CD4-positive, alpha-beta memory T cell (primary cell): ENCODE measurements at regions not wholly inside any gene's neighbourhood (a gene's known extent, or its start where the extent isn't known, plus 50 kb on each side); places are given as distances from the start of the nearest gene placed in this dataset.
A peak's percentile ranks its signal among the peaks of the same experiment; 100 is the strongest.

Source experiments
- CTCF ChIA-PET: fragments of 350-600 bp; sonication (Branson Sonifier 250); formaldehyde crosslinking; loops from one replicate; lab custom pipeline; 2021; ENCODE audit warnings: inconsistent platforms; ENCODE audit not compliant: partially characterized antibody; lab: Charles Lee
- POLR2A ChIA-PET: fragments of 350-600 bp; sonication (Branson Sonifier 250); formaldehyde crosslinking; loops from one replicate; lab custom pipeline; 2021; ENCODE audit not compliant: partially characterized antibody; lab: Charles Lee
- DNase-seq, 5 donors: peaks; one replicate each; pipeline versions ENCODE4 v3.0.0 to v3.0.0-alpha.2; 2020 to 2022; ENCODE audit warnings: mixed read lengths in 1 of 5
- H3K27ac ChIP-seq: one replicate; pipeline ENCODE4 v1.7.0; 2013; ENCODE audit warnings: low read depth, low read length
- H3K27me3 ChIP-seq: 2 replicates; pipeline ENCODE4 v1.7.0; 2013; ENCODE audit warnings: mild to moderate bottlenecking, low read length, moderate library complexity; ENCODE audit not compliant: insufficient read depth
- H3K36me3 ChIP-seq: 2 replicates; pipeline ENCODE4 v1.7.0; 2013; ENCODE audit warnings: mild to moderate bottlenecking, low read length, moderate library complexity; ENCODE audit not compliant: insufficient read depth
- H3K4me1 ChIP-seq: 2 replicates; pipeline ENCODE4 v1.7.0; 2013; ENCODE audit warnings: mild to moderate bottlenecking, low read length, moderate library complexity; ENCODE audit not compliant: insufficient read depth
- H3K4me3 ChIP-seq, 2 donors: one replicate each; pipeline ENCODE4 v1.7.0; 2013; ENCODE audit warnings: low read length in 2 of 2, mild to moderate bottlenecking in 1 of 2
- H3K9me3 ChIP-seq, 2 donors: one replicate each; pipeline ENCODE4 v1.7.0; 2013; ENCODE audit warnings: low read length in 2 of 2, control low read depth in 1 of 2; ENCODE audit not compliant: control insufficient read depth in 1 of 2
- H3K27ac Mint-ChIP-seq, 7 donors: one replicate each; pipeline ENCODE4 v1.8.0; 2020 to 2021; ENCODE audit warnings: mixed read lengths in 7 of 7, mild to moderate bottlenecking in 6 of 7, inconsistent platforms in 3 of 7, moderate library complexity in 3 of 7
- H3K27me3 Mint-ChIP-seq, 2 donors: one replicate each; pipeline ENCODE4 v1.8.0; 2020 to 2021; ENCODE audit warnings: mixed read lengths in 2 of 2
- H3K36me3 Mint-ChIP-seq, 2 donors: one replicate each; pipeline ENCODE4 v1.8.0; 2020 to 2021; ENCODE audit warnings: mixed read lengths in 2 of 2, inconsistent platforms in 1 of 2, mild to moderate bottlenecking in 1 of 2
- H3K4me1 Mint-ChIP-seq, 4 donors: one replicate each; pipeline ENCODE4 v1.8.0; 2020 to 2021; ENCODE audit warnings: mixed read lengths in 4 of 4, mild to moderate bottlenecking in 1 of 4
- H3K4me3 Mint-ChIP-seq, 8 donors: one replicate each; pipeline ENCODE4 v1.8.0; 2020 to 2021; ENCODE audit warnings: mixed read lengths in 8 of 8, mild to moderate bottlenecking in 7 of 8, moderate library complexity in 6 of 8, inconsistent platforms in 3 of 8
- H3K9me3 Mint-ChIP-seq, 8 donors: one replicate each; pipeline ENCODE4 v1.8.0; 2020 to 2021; ENCODE audit warnings: mixed read lengths in 8 of 8, mild to moderate bottlenecking in 5 of 8, inconsistent platforms in 3 of 8, moderate library complexity in 1 of 8
- intact Hi-C: fragments of 100-400 bp; cut with micrococcal nuclease; formaldehyde crosslinking; loops from one replicate; pipeline ENCODE4 v1.15.1; 2023

- H3K27me3 ChIP-seq, result no peaks in the 10 kb centered on the region
- Mint-ChIP-seq H3K9me3 (no peaks in the 10 kb centered on the region), H3K27ac (peak overlapping the region in 4 of 7 donors; percentile 93 to 95 (median 94)), H3K27me3 (no peaks in the 10 kb centered on the region), H3K36me3 (peaks cover 9 to 20% of the 10 kb centered on the region in 2 donors), H3K4me3 (peak overlapping the region; percentile 65 to 89 (median 80)), H3K4me1 (peaks cover 39 to 49% (median 46%) of the 10 kb centered on the region in 4 donors)
- H3K4me3 ChIP-seq, result peak overlapping the region; percentile 34 to 46
- intact Hi-C loops, result loop anchor here (1.0 to 5.0 kb wide), 7 partner anchors 13 to 302 kb away; no protein-coding TSS in a partner anchor
- H3K36me3 ChIP-seq, result peaks cover 4% of the 10 kb centered on the region
- H3K9me3 ChIP-seq, result no peaks in the 10 kb centered on the region
- H3K27ac ChIP-seq, result peak overlapping the region; percentile 42
- POLR2A ChIA-PET, result interaction anchor here (0.5 to 2.3 kb wide), 15 partner anchors 9 to 360 kb away, joined by 3 to 25 read pairs (median 5); partner anchors contain the start of gene KLF12
- DNase-seq, result peak in 4 of 5 donors; percentile 14 to 30 (median 21)
- CTCF ChIA-PET, result interaction anchor here (0.6 to 4.0 kb wide), 13 partner anchors 9 to 302 kb away, joined by 3 to 42 read pairs (median 3); no protein-coding TSS in a partner anchor
- peaks cover 78% of the 10 kb centered on the region for H3K4me1 ChIP-seq
Measured at GRCh38 chr13:73985783-73986182, 148.4 kb downstream of the KLF12 start.

GRCh38 chr13:73984949-73985691 lies 149.1 kb downstream of the KLF12 start:
- Mint-ChIP-seq H3K27me3 (no peaks in the 10 kb centered on the region), H3K36me3 (peaks cover 13 to 19% of the 10 kb centered on the region in 2 donors), H3K27ac (peak overlapping the region in 4 of 7 donors; percentile 93 to 95 (median 94)), H3K4me1 (peaks cover 35 to 50% (median 47%) of the 10 kb centered on the region in 4 donors), H3K4me3 (peak overlapping the region; percentile 65 to 89 (median 80)), H3K9me3 (no peaks in the 10 kb centered on the region)
- ChIA-PET POLR2A (interaction anchor here (0.5 to 2.3 kb wide), 21 partner anchors 9 to 359 kb away, joined by 3 to 25 read pairs (median 5); partner anchors contain the start of gene KLF12), CTCF (interaction anchor here (0.6 to 4.0 kb wide), 17 partner anchors 10 to 302 kb away, joined by 3 to 42 read pairs (median 3); no protein-coding TSS in a partner anchor)
- Histone ChIP-seq H3K36me3 (peaks cover 4% of the 10 kb centered on the region), H3K4me1 (peaks cover 76% of the 10 kb centered on the region), H3K9me3 (no peaks in the 10 kb centered on the region), H3K27me3 (no peaks in the 10 kb centered on the region), H3K4me3 (peak overlapping the region; percentile 34 to 46), H3K27ac (peak overlapping the region; percentile 42)
- intact Hi-C loops, result loop anchor here (1.0 to 5.0 kb wide), 7 partner anchors 14 to 302 kb away; no protein-coding TSS in a partner anchor
- peak; percentile 74 to 90 (median 82) for DNase-seq

GRCh38 chr13:73984201-73984600 lies 150.0 kb downstream of the KLF12 start:
- Histone ChIP-seq H3K27me3 (no peaks in the 10 kb centered on the region), H3K4me1 (peaks cover 68% of the 10 kb centered on the region), H3K9me3 (no peaks in the 10 kb centered on the region), H3K27ac (peak overlapping the region; percentile 42), H3K4me3 (no peak overlapping the region), H3K36me3 (peaks cover 4% of the 10 kb centered on the region)
- no peak for DNase-seq
- Mint-ChIP-seq H3K4me3 (peak overlapping the region in 3 of 8 donors; percentile 72 to 89 (median 85)), H3K36me3 (peaks cover 13 to 16% of the 10 kb centered on the region in 2 donors), H3K9me3 (peaks cover 0 to 2% (median 0%) of the 10 kb centered on the region in 8 donors), H3K27me3 (no peaks in the 10 kb centered on the region), H3K4me1 (peaks cover 27 to 51% (median 43%) of the 10 kb centered on the region in 4 donors), H3K27ac (peak overlapping the region in 4 of 7 donors; percentile 93 to 95 (median 94))
- intact Hi-C loops, result loop anchor here (2.0 kb wide), 3 partner anchors 15 to 293 kb away; no protein-coding TSS in a partner anchor
- CTCF ChIA-PET, result interaction anchor here (0.8 to 4.0 kb wide), 7 partner anchors 16 to 303 kb away, joined by 3 to 42 read pairs (median 4); no protein-coding TSS in a partner anchor
- POLR2A ChIA-PET, result interaction anchor here (0.6 to 2.3 kb wide), 9 partner anchors 11 to 303 kb away, joined by 3 to 25 read pairs (median 4); partner anchors contain the start of gene KLF12

- ChIA-PET POLR2A (no interaction called here), CTCF (no interaction called here)
- Mint-ChIP-seq H3K9me3 (peaks cover 0 to 2% (median 0%) of the 10 kb centered on the region in 8 donors), H3K27ac (no peak overlapping the region), H3K36me3 (peaks cover 15 to 25% of the 10 kb centered on the region in 2 donors), H3K4me1 (peaks cover 26 to 49% (median 43%) of the 10 kb centered on the region in 4 donors), H3K4me3 (no peak overlapping the region), H3K27me3 (no peaks in the 10 kb centered on the region)
- Histone ChIP-seq H3K27ac (no peak overlapping the region), H3K27me3 (no peaks in the 10 kb centered on the region), H3K4me1 (peaks cover 68% of the 10 kb centered on the region), H3K9me3 (no peaks in the 10 kb centered on the region), H3K4me3 (no peak overlapping the region), H3K36me3 (peaks cover 4% of the 10 kb centered on the region)
- intact Hi-C loops, result no loop called here
- no peak for DNase-seq
Measured at GRCh38 chr13:73983109-73983508, 151.1 kb downstream of the KLF12 start.

GRCh38 chr13:73981595-73981994 lies 152.6 kb downstream of the KLF12 start:
- H3K27me3 Mint-ChIP-seq, result no peaks in the 10 kb centered on the region
- H3K27ac ChIP-seq, result no peak overlapping the region
- H3K4me1 ChIP-seq, result peaks cover 57% of the 10 kb centered on the region
- H3K36me3 ChIP-seq, result peaks cover 4% of the 10 kb centered on the region
- H3K4me3 ChIP-seq, result no peak overlapping the region
- intact Hi-C loops, result no loop called here
- peaks cover 15 to 31% of the 10 kb centered on the region in 2 donors for H3K36me3 Mint-ChIP-seq
- no peak for DNase-seq
- CTCF ChIA-PET, result no interaction called here
- no peak overlapping the region for H3K4me3 Mint-ChIP-seq
- H3K27ac Mint-ChIP-seq, result peak overlapping the region in 1 of 7 donors; percentile 30
- POLR2A ChIA-PET, result no interaction called here
- peaks cover 0 to 2% (median 0%) of the 10 kb centered on the region in 8 donors for H3K9me3 Mint-ChIP-seq
- H3K9me3 ChIP-seq, result no peaks in the 10 kb centered on the region
- no peaks in the 10 kb centered on the region for H3K27me3 ChIP-seq
- peaks cover 23 to 52% (median 46%) of the 10 kb centered on the region in 4 donors for H3K4me1 Mint-ChIP-seq

- Mint-ChIP-seq H3K27ac (peak overlapping the region in 2 of 7 donors; percentile 7 to 38), H3K9me3 (peaks cover 0 to 6% (median 0%) of the 10 kb centered on the region in 8 donors), H3K27me3 (no peaks in the 10 kb centered on the region), H3K4me1 (peaks cover 55 to 82% (median 63%) of the 10 kb centered on the region in 4 donors), H3K36me3 (peaks cover 24 to 29% of the 10 kb centered on the region in 2 donors), H3K4me3 (peak overlapping the region in 1 of 8 donors; percentile 3)
- H3K4me3 ChIP-seq, result no peak overlapping the region
- no peaks in the 10 kb centered on the region for H3K27me3 ChIP-seq
- H3K27ac ChIP-seq, result no peak overlapping the region
- no peaks in the 10 kb centered on the region for H3K36me3 ChIP-seq
- CTCF ChIA-PET, result interaction anchor here (0.7 to 1.3 kb wide), 4 partner anchors 12 to 311 kb away, joined by 3 to 5 read pairs (median 3); no protein-coding TSS in a partner anchor
- POLR2A ChIA-PET, result interaction anchor here (2.2 kb wide), 1 partner anchor 10 kb away, joined by 5 read pairs; no protein-coding TSS in a partner anchor
- DNase-seq, result no peak
- intact Hi-C loops, result no loop called here
- no peaks in the 10 kb centered on the region for H3K9me3 ChIP-seq
- H3K4me1 ChIP-seq, result peaks cover 40% of the 10 kb centered on the region
Measured at GRCh38 chr13:73975767-73976166, 158.4 kb downstream of the KLF12 start.
